MCF 10A (cell line): ENCODE measurements at regions not wholly inside any gene's neighbourhood (a gene's known extent, or its start where the extent isn't known, plus 50 kb on each side); places are given as distances from the start of the nearest gene placed in this dataset.
"Not testable (repeated sequence)": the region's sequence is repeated elsewhere in the genome, so short reads cannot be mapped to it uniquely, and the experiment has no call there.

Source experiments
- BruUV-seq: library from RNA; stranded (reverse); fragments of 400-500 nt; replicated peaks from 2 replicates; lab custom pipeline; 2021; lab: Mats Ljungman, UMichigan
- CTCF ChIA-PET: fragments of 300-600 bp; sonication (Branson Sonifier 250); formaldehyde crosslinking; extraction: SDS; loops from one replicate; lab custom pipeline; 2021; ENCODE audit warnings: antibody characterized with exemption, inconsistent platforms; lab: Yijun Ruan, JAX
- POLR2A ChIA-PET: fragments of 300-600, 350-650 bp; sonication (Branson Sonifier 250); formaldehyde crosslinking; extraction: SDS; loops from one replicate; lab custom pipeline; 2020; ENCODE audit warnings: antibody characterized with exemption, inconsistent platforms; lab: Yijun Ruan, JAX
- DNase-seq: peaks from one replicate; pipeline ENCODE4 v3.0.0-alpha.2; 2018; ENCODE audit not compliant: unreplicated experiment
- H3K27ac Mint-ChIP-seq: one replicate; pipeline ENCODE4 v1.8.0; 2022; ENCODE audit warnings: mild to moderate bottlenecking, low read depth, mixed read lengths; ENCODE audit not compliant: unreplicated experiment
- H3K27me3 Mint-ChIP-seq: one replicate; pipeline ENCODE4 v1.8.0; 2022; ENCODE audit warnings: mixed read lengths; ENCODE audit not compliant: insufficient read depth, unreplicated experiment
- H3K36me3 Mint-ChIP-seq: one replicate; pipeline ENCODE4 v1.8.0; 2022; ENCODE audit warnings: mild to moderate bottlenecking, moderate library complexity, mixed read lengths; ENCODE audit not compliant: insufficient read depth, unreplicated experiment
- H3K4me1 Mint-ChIP-seq: one replicate; pipeline ENCODE4 v1.8.0; 2022; ENCODE audit warnings: mixed read lengths; ENCODE audit not compliant: insufficient read depth, unreplicated experiment
- H3K4me3 Mint-ChIP-seq: one replicate; pipeline ENCODE4 v1.8.0; 2022; ENCODE audit warnings: mild to moderate bottlenecking, moderate library complexity, mixed read lengths; ENCODE audit not compliant: unreplicated experiment
- H3K9me3 Mint-ChIP-seq: one replicate; pipeline ENCODE4 v1.8.0; 2022; ENCODE audit warnings: mixed read lengths; ENCODE audit not compliant: unreplicated experiment
- intact Hi-C: fragments of 100-400 bp; cut with micrococcal nuclease; formaldehyde crosslinking; loops from 2 replicates; pipeline ENCODE4 v1.14.1; 2022
- TF ChIP-seq, protein P1 (sequence below): fragments of 200-600 bp; IDR thresholded peaks from one replicate; pipeline ENCODE4 v1.8.0; 2022; ENCODE audit warnings: antibody characterized with exemption, mild to moderate bottlenecking; ENCODE audit not compliant: unreplicated experiment

DNA sequence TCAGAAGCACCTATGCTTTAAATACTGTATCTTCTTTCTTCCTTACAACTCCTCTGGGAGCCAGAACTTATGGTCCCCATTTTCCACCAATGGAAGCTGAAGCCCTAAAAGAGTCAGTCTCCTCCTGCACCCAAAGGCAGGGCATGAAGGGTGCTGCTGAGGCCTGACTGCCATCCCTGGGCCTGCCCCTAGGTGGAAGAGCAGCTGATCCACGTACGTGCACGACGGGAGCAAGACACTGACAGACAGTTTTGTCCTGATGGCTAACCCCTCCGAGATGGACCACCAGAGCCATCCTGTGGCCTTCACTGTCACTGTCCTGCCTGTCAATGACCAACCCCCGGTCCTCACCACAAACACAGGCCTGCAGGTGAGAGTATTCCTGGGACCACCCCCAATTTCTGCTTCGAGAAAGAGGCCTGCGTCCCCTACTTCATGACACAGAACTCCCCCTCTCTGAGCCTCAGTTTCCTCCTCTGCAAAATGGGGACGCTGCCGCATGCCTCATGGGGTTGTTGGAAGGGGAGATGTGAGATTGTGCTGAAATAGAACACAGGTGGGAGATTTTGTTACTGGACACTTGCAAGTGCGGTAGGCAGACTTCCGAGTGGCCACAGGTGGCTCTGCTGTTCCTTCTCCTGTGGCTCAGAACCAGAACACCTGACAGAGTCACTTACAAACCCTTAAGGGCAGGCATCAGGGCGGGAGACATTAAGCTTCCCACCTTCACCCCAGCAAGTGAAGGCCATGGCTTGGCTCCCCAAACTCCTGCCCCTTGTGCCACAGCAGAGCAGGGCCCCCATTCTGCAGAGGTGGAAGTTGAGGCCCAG, 175.4 kb downstream of the TBC1D2B start:
- no peaks in the 10 kb centered on the region for H3K9me3 Mint-ChIP-seq
- H3K4me1 Mint-ChIP-seq = no peaks in the 10 kb centered on the region
- H3K27me3 Mint-ChIP-seq = peaks cover 14% of the 10 kb centered on the region
- CTCF ChIA-PET = interaction anchor here (0.6 to 1.0 kb wide), 4 partner anchors 21 to 245 kb away, joined by 3 to 4 read pairs (median 3); no protein-coding TSS in a partner anchor
- BruUV-seq = no TSS peak
- POLR2A ChIA-PET = no interaction called here
- DNase-seq = no peak
- no peak overlapping the region for H3K4me3 Mint-ChIP-seq
- TF ChIP-seq, protein P1, sequence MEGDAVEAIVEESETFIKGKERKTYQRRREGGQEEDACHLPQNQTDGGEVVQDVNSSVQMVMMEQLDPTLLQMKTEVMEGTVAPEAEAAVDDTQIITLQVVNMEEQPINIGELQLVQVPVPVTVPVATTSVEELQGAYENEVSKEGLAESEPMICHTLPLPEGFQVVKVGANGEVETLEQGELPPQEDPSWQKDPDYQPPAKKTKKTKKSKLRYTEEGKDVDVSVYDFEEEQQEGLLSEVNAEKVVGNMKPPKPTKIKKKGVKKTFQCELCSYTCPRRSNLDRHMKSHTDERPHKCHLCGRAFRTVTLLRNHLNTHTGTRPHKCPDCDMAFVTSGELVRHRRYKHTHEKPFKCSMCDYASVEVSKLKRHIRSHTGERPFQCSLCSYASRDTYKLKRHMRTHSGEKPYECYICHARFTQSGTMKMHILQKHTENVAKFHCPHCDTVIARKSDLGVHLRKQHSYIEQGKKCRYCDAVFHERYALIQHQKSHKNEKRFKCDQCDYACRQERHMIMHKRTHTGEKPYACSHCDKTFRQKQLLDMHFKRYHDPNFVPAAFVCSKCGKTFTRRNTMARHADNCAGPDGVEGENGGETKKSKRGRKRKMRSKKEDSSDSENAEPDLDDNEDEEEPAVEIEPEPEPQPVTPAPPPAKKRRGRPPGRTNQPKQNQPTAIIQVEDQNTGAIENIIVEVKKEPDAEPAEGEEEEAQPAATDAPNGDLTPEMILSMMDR = peak; percentile 6
- no peaks in the 10 kb centered on the region for H3K36me3 Mint-ChIP-seq
- intact Hi-C loops = loop anchor here (2.0 to 5.0 kb wide), 2 partner anchors 207 to 340 kb away; no protein-coding TSS in a partner anchor
- H3K27ac Mint-ChIP-seq = no peak overlapping the region

DNA sequence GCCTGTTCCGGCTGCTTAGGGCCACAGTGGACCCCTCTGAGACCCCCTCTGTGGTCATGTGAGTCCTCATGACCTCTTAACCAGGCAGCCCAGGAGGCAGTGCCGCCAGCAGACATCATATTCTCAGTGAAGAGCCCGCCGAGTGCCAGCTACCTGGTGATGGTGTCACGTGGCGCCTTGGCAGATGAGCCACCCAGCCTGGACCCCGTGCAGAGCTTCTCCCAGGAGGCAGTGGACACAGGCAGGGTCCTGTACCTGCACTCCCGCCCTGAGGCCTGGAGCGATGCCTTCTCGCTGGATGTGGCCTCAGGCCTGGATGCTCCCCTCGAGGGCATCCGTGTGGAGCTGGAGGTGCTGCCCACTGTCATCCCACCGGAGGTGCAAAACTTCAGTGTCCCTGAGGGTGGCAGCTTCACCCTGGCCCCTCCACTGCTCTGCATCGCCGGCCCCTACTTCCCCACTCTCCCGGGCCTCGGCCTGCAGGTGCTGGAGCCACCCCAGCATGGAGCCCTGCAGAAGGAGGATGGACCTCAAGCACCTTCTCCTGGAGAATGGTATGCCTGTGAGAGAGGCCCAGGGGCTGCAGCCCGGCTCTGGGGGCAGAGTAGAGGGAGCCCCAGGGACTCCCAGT, 176.1 kb downstream of the TBC1D2B start:
- intact Hi-C loops = loop anchor here (5.0 kb wide), 1 partner anchor 341 kb away; no protein-coding TSS in a partner anchor
- H3K36me3 Mint-ChIP-seq = no peaks in the 10 kb centered on the region

DNA sequence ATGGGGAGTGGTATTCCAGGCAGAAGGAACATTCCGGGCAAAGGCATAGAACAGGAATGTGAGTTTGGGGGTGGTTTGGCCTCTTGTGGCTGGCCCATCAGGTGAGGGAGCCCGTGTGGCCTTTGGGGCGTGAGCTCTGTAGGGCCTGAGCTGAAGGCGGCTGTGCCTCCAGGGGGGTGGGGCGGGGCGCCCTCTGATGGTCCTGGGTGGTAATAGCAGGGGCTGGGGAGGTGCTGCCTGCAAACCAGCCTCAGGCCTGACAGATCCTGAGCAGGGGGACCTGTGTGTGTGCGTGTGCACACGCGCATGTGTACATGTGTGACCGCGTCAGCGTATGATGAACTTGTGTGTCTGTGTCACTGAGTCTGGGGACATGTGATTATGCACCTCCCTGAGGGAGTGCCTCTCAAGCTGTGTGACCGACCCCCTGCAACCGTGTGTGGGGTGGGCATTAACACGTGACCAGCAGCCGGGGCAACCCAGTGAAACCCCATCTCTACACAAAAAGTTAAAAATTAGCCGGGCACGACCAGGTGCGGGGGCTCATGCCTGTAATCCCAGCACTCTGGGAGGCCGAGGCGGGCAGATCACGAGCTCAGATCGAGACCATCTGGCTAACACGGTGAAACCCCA, 177.1 kb downstream of the TBC1D2B start:
- POLR2A ChIA-PET, H3K4me3 Mint-ChIP-seq, H3K36me3 Mint-ChIP-seq, H3K4me1 Mint-ChIP-seq, H3K9me3 Mint-ChIP-seq, BruUV-seq, H3K27ac Mint-ChIP-seq, H3K27me3 Mint-ChIP-seq: not testable (repeated sequence)
- DNase-seq = peak; percentile 37
- TF ChIP-seq, protein P1 = peak; percentile 57
- intact Hi-C loops = loop anchor here (5.0 kb wide), 1 partner anchor 342 kb away; no protein-coding TSS in a partner anchor
- CTCF ChIA-PET = interaction anchor here (0.6 to 1.0 kb wide), 3 partner anchors 9 to 48 kb away, joined by 3 to 5 read pairs (median 3); no protein-coding TSS in a partner anchor

More for the DNA sequence above, 176.1 kb downstream of the TBC1D2B start:
- no peak for DNase-seq
- Mint-ChIP-seq H3K27ac (no peak overlapping the region), H3K27me3 (peaks cover 6% of the 10 kb centered on the region), H3K9me3 (no peaks in the 10 kb centered on the region), H3K4me1 (no peaks in the 10 kb centered on the region), H3K4me3 (no peak overlapping the region)
- CTCF ChIA-PET = interaction anchor here (0.6 to 1.0 kb wide), 4 partner anchors 10 to 365 kb away, joined by 3 to 5 read pairs (median 3); no protein-coding TSS in a partner anchor
- TF ChIP-seq, protein P1 = no peak
- BruUV-seq = no TSS peak
- POLR2A ChIA-PET = no interaction called here

DNA sequence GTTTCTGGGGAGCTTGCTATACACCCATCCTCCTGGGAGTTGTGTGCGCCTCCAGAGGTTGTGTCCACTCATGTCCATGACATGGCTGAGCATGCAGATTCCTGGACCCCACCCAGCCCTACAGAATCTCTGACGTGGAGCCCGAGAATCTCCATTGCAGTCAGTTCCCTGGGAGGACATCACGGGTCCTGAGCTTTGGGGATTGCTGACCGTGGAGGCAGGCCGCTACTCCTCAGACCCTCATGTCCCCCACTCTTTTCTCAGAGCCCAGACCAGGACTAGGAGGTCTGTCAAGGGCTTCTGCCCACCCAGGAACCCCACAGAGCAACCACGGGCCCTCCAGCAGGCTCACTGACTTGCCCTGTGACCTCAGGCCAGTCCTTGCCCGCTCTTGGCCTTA, 177.7 kb downstream of the TBC1D2B start:
- H3K36me3 Mint-ChIP-seq, H3K27me3 Mint-ChIP-seq, H3K4me1 Mint-ChIP-seq, DNase-seq, BruUV-seq, POLR2A ChIA-PET, H3K9me3 Mint-ChIP-seq, H3K27ac Mint-ChIP-seq, H3K4me3 Mint-ChIP-seq: not testable (repeated sequence)
- intact Hi-C loops = loop anchor here (5.0 kb wide), 1 partner anchor 343 kb away; no protein-coding TSS in a partner anchor
- CTCF ChIA-PET = interaction anchor here (0.7 kb wide), 1 partner anchor 47 kb away, joined by 3 read pairs; no protein-coding TSS in a partner anchor
